NT2/D1 (cell line): ENCODE measurements at regions not wholly inside any gene's neighbourhood (a gene's known extent, or its start where the extent isn't known, plus 50 kb on each side); places are given as distances from the start of the nearest gene placed in this dataset.

ENCODE experiments used
- SUZ12 ChIP-seq: IDR thresholded peaks from 2 replicates; pipeline ENCODE4 v1.6.1; 2011; ENCODE audit not compliant: insufficient read length, insufficient read depth; ENCODE audit errors: extremely low read depth
- YY1 ChIP-seq: IDR thresholded peaks from 2 replicates; pipeline ENCODE4 v1.6.1; 2011; ENCODE audit not compliant: insufficient read length, insufficient read depth

DNA sequence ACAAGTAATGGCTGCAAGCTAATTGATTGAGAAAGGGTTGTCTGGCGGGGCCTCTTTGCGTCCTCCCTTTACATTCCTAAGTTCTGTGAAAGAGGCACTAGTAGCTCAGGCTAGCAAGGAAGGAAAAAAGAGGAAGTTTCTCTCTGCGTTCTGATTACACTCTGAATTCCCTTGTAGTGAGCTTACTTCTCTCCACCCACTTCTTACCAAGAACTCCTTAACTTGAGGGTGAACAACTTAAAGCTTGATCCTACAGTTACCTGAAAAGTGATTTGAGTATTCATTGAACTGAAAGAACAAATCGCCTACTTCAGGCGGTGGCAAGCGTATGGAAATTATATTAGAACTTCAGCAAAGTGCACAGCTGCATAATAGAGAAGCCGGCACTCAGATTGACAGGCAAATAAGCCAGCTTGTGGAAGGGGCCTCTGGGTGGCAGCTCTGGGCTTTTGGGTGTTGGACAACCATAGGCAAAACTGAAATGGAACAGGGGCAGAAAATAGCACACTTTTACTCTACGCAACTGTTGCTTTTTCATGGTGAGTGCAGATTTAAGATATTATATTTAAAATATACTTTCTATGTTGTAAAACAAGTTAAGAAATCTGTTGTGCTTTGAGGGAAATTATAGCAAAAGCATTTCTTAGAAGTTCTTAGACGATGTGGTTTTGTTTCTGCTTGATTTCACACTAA lies 464.5 kb downstream of the USP25 start:
- TF ChIP-seq YY1 (no peak), SUZ12 (no peak)
